NT2/D1 (cell line): ENCODE measurements at regions not wholly inside any gene's neighbourhood (a gene's known extent, or its start where the extent isn't known, plus 50 kb on each side); places are given as distances from the start of the nearest gene placed in this dataset.

Source experiments
- SUZ12 ChIP-seq: IDR thresholded peaks from 2 replicates; pipeline ENCODE4 v1.6.1; 2011; ENCODE audit not compliant: insufficient read length, insufficient read depth; ENCODE audit errors: extremely low read depth
- YY1 ChIP-seq: IDR thresholded peaks from 2 replicates; pipeline ENCODE4 v1.6.1; 2011; ENCODE audit not compliant: insufficient read length, insufficient read depth
- ZNF274 ChIP-seq: IDR thresholded peaks from 2 replicates; pipeline ENCODE4 v1.6.1; 2011; ENCODE audit warnings: mild to moderate bottlenecking, low read depth, low read length

GRCh38 chr11:116077092-116077491 lies 572.9 kb upstream of the CADM1 start:
- no peak for TF ChIP-seq ZNF274
- TF ChIP-seq SUZ12: no peak
- TF ChIP-seq YY1: no peak
